Mesothelial cell of epicardium (in vitro differentiated cells): ENCODE measurements at regions not wholly inside any gene's neighbourhood (a gene's known extent, or its start where the extent isn't known, plus 50 kb on each side); places are given as distances from the start of the nearest gene placed in this dataset.
A peak's percentile ranks its signal among the peaks of the same experiment; 100 is the strongest.

Experiments
- DNase-seq, 2 experiments: peaks; one replicate each; pipeline ENCODE4 v3.0.0; 2021; ENCODE audit warnings: low spot score in 2 of 2; ENCODE audit not compliant: unreplicated experiment in 2 of 2
- H3K27ac Mint-ChIP-seq: 2 replicates; pipeline ENCODE4 v1.8.0; 2021; ENCODE audit warnings: mixed read lengths
- H3K27me3 Mint-ChIP-seq: 2 replicates; pipeline ENCODE4 v1.8.0; 2021; ENCODE audit warnings: low read depth, mixed read lengths
- H3K36me3 Mint-ChIP-seq: 2 replicates; pipeline ENCODE4 v1.8.0; 2021; ENCODE audit warnings: mixed read lengths
- H3K4me1 Mint-ChIP-seq: 2 replicates; pipeline ENCODE4 v1.8.0; 2021; ENCODE audit warnings: mixed read lengths
- H3K4me3 Mint-ChIP-seq: 2 replicates; pipeline ENCODE4 v1.8.0; 2021; ENCODE audit warnings: mild to moderate bottlenecking, moderate library complexity, mixed read lengths
- H3K9me3 Mint-ChIP-seq: 2 replicates; pipeline ENCODE4 v1.8.0; 2021; ENCODE audit warnings: mixed read lengths
- TF ChIP-seq, protein P1 (sequence below): fragments of 200-600 bp; sonication (generic); IDR thresholded peaks from one replicate; pipeline ENCODE4 v1.5.0; 2021; ENCODE audit warnings: antibody characterized with exemption; ENCODE audit not compliant: unreplicated experiment

DNA sequence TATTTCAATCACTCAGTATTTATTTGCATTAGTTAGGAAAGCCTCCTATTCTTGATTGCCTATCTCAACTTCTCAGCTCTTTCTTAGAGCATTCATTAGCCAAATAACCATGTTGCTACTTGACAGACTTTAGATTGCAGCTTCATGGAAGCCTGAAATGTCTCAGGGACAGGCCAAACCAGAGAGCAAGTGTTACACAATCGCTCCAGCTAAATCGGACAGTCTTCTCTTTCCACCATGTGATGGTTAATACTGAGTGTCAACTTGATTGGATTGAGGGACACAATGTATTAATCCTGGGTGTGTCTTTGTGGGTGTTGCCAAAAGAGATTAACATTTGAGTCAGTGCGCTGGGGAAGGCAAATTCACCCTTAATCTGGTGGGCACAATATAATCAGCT lies 106.5 kb upstream of the DRD2 start:
- TF ChIP-seq, protein P1, sequence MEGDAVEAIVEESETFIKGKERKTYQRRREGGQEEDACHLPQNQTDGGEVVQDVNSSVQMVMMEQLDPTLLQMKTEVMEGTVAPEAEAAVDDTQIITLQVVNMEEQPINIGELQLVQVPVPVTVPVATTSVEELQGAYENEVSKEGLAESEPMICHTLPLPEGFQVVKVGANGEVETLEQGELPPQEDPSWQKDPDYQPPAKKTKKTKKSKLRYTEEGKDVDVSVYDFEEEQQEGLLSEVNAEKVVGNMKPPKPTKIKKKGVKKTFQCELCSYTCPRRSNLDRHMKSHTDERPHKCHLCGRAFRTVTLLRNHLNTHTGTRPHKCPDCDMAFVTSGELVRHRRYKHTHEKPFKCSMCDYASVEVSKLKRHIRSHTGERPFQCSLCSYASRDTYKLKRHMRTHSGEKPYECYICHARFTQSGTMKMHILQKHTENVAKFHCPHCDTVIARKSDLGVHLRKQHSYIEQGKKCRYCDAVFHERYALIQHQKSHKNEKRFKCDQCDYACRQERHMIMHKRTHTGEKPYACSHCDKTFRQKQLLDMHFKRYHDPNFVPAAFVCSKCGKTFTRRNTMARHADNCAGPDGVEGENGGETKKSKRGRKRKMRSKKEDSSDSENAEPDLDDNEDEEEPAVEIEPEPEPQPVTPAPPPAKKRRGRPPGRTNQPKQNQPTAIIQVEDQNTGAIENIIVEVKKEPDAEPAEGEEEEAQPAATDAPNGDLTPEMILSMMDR = no peak
- H3K4me1 Mint-ChIP-seq = peaks cover 12% of the 10 kb centered on the region
- no peak overlapping the region for H3K4me3 Mint-ChIP-seq
- peaks cover 2% of the 10 kb centered on the region for H3K27me3 Mint-ChIP-seq
- H3K9me3 Mint-ChIP-seq = no peaks in the 10 kb centered on the region
- no peaks in the 10 kb centered on the region for H3K36me3 Mint-ChIP-seq
- H3K27ac Mint-ChIP-seq = no peak overlapping the region
- no peak for DNase-seq

DNA sequence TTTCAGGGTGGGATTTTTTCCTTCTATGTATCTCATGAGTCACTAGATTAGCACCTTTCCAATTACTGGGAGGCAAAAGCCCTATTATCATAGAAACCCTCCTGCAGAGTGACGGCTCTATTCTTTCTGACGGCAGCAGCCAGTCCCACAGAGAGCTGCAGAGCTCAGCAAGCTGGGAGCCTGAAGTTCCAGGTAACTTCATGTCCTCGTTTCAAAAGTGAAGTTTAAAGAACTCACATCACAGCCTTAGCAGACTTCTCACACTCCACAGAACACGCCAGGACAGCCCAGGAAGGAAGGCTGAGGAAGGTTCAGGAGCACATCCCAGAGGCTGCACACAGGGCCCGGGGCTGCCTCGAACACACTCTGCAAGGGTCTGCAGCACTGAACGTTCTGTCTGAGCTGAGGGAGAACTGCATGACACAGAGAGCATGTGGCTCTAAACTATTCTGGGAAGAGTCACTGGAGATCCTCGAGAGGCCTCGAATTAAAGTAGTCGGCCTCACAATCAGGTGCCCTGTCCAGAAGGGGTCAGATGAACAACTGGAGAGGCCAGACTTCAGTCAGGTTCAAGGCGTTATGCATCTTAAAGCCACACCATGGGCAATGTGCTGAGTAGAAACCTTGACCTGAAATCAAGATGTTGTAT lies 104.2 kb upstream of the DRD2 start:
- no peaks in the 10 kb centered on the region for H3K9me3 Mint-ChIP-seq
- no peak overlapping the region for H3K27ac Mint-ChIP-seq
- no peaks in the 10 kb centered on the region for H3K36me3 Mint-ChIP-seq
- TF ChIP-seq, protein P1 = no peak
- no peak for DNase-seq
- H3K27me3 Mint-ChIP-seq = peaks cover 2% of the 10 kb centered on the region
- no peak overlapping the region for H3K4me3 Mint-ChIP-seq
- peaks cover 12% of the 10 kb centered on the region for H3K4me1 Mint-ChIP-seq

DNA sequence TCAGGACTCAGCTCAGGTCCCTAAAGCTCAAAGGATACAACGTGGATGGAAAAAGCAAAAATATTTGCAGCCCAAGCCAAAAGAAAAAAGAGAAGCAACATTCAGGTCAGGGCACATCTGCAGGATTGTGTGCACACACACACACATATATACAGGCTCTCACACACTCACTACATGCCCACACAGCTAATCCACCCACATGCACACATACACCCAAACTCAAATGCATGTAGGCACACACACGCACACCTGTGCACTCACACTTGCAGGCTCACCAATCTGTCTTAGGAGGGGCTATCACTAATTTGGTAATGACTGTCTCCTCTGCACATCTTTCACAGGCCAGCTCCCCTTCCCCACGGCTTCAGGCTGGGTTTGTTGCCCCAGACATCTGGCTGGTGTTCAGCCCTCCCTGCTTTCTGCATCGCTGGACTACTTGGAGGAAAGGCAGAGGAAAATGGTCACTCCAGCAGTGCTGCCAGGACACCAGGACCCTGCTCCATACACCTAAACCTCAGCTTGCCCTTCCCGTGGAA lies 103.6 kb upstream of the DRD2 start:
- Mint-ChIP-seq H3K36me3 (no peaks in the 10 kb centered on the region), H3K27me3 (peaks cover 2% of the 10 kb centered on the region), H3K27ac (no peak overlapping the region), H3K4me3 (no peak overlapping the region), H3K4me1 (peaks cover 12% of the 10 kb centered on the region), H3K9me3 (no peaks in the 10 kb centered on the region)
- DNase-seq = no peak
- TF ChIP-seq, protein P1 = no peak

DNA sequence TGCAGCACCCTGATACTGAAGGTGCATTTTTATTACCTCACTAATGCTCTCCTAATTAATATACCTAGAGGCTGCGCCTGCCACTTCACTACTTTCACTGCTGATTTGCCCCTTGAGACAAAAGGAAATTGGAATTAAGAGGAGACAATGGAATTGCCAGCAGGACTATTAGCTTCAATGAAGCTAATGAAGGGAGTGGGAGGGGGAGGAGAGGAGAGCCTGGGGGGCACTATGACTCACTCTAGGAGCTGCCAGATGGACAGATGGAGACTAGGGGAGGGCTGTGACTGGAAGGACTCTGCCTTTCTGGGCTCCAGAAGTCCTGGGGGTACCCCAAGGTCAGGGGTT lies 102.8 kb upstream of the DRD2 start:
- TF ChIP-seq, protein P1 = no peak
- peaks cover 12% of the 10 kb centered on the region for H3K4me1 Mint-ChIP-seq
- DNase-seq = no peak
- no peaks in the 10 kb centered on the region for H3K9me3 Mint-ChIP-seq
- no peaks in the 10 kb centered on the region for H3K36me3 Mint-ChIP-seq
- H3K4me3 Mint-ChIP-seq = no peak overlapping the region
- H3K27me3 Mint-ChIP-seq = peaks cover 2% of the 10 kb centered on the region
- H3K27ac Mint-ChIP-seq = no peak overlapping the region

DNA sequence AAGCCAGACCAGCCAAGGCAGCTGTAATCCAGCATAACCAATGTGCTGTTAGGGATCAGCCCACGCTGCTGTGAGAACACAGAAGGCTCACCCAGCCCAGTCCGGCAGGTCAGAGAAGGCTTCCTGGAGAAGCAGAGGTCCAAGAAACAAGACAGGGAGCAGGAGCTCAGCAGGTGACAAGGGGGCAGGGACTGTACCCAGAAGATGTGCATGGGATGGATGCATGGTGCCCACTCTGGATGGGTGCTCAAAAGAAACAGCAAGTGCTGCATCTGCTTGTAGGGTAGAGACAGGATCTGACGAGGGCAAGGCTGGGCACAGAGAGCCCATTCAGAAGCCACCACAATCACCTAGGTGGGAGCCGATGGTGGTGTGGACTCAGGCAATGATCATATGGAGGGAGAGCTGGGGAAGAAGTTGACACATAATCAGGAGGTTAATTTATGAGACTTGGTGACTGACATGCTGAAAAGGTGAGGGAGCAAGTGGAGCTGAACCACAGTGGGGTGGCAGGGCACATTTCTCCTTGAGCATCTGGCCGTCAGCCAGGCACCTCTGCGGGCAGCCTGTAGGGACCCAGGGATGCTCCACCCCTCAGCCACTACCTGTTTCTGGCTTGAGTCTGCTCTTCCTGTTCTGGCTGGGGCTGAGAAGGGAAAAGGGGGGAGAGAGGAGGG lies 102.3 kb upstream of the DRD2 start:
- TF ChIP-seq, protein P1 = no peak
- Mint-ChIP-seq H3K4me1 (peaks cover 12% of the 10 kb centered on the region), H3K4me3 (no peak overlapping the region), H3K27ac (no peak overlapping the region), H3K27me3 (peaks cover 2% of the 10 kb centered on the region), H3K36me3 (no peaks in the 10 kb centered on the region), H3K9me3 (no peaks in the 10 kb centered on the region)
- DNase-seq = peak in 1 of 2 experiments; percentile 27
